Stomach smooth muscle (tissue), 2 donors: ENCODE measurements at regions not wholly inside any gene's neighbourhood (a gene's known extent, or its start where the extent isn't known, plus 50 kb on each side); places are given as distances from the start of the nearest gene placed in this dataset.

Experiments used
- H3K27ac ChIP-seq: one replicate; pipeline ENCODE4 v1.7.0; 2013; ENCODE audit warnings: mild to moderate bottlenecking, low read length, inconsistent platforms
- H3K27me3 ChIP-seq, 2 donors: one replicate each; pipeline ENCODE4 v1.7.0; 2013; ENCODE audit warnings: low read length in 2 of 2; ENCODE audit not compliant: insufficient read depth in 2 of 2, control insufficient read depth in 1 of 2
- H3K36me3 ChIP-seq, 2 donors: one replicate each; pipeline ENCODE4 v1.7.0; 2013; ENCODE audit warnings: low read length in 2 of 2; ENCODE audit not compliant: control insufficient read depth in 2 of 2, insufficient read depth in 2 of 2
- H3K4me1 ChIP-seq: one replicate; pipeline ENCODE4 v1.7.0; 2013; ENCODE audit warnings: low read length; ENCODE audit not compliant: control insufficient read depth, insufficient read depth
- H3K4me3 ChIP-seq, 2 donors: one replicate each; pipeline ENCODE4 v1.7.0; 2013; ENCODE audit warnings: low read length in 2 of 2
- H3K9ac ChIP-seq, 2 donors: one replicate each; pipeline ENCODE4 v1.7.0; 2013; ENCODE audit warnings: low read length in 2 of 2, mild to moderate bottlenecking in 1 of 2
- H3K9me3 ChIP-seq, 2 donors: one replicate each; pipeline ENCODE4 v1.7.0; 2013; ENCODE audit warnings: low read length in 2 of 2; ENCODE audit not compliant: control insufficient read depth in 2 of 2
- donor health status: healthy.
- donor health status: Pancreatic carcinoma.

- H3K27me3 ChIP-seq: no peaks in the 10 kb centered on the region
- no peaks in the 10 kb centered on the region for H3K4me1 ChIP-seq
- no peak overlapping the region for H3K4me3 ChIP-seq
- no peak overlapping the region for H3K9ac ChIP-seq
- H3K9me3 ChIP-seq: no peaks in the 10 kb centered on the region
- no peak overlapping the region for H3K27ac ChIP-seq
- H3K36me3 ChIP-seq: no peaks in the 10 kb centered on the region
Observed at GRCh38 chr2:144156736-144157640, 362.9 kb downstream of the ZEB2 start.

- no peak overlapping the region for H3K9ac ChIP-seq
- H3K9me3 ChIP-seq: no peaks in the 10 kb centered on the region
- no peaks in the 10 kb centered on the region for H3K36me3 ChIP-seq
- H3K27me3 ChIP-seq: no peaks in the 10 kb centered on the region
- H3K4me3 ChIP-seq: no peak overlapping the region
- H3K27ac ChIP-seq: no peak overlapping the region
- no peaks in the 10 kb centered on the region for H3K4me1 ChIP-seq
Observed at GRCh38 chr2:144154205-144154604, 365.7 kb downstream of the ZEB2 start.

GRCh38 chr2:144152817-144153271 is 367.1 kb downstream of the ZEB2 start:
- H3K27ac ChIP-seq: no peak overlapping the region
- no peak overlapping the region for H3K4me3 ChIP-seq
- no peak overlapping the region for H3K9ac ChIP-seq
- no peaks in the 10 kb centered on the region for H3K4me1 ChIP-seq
- no peaks in the 10 kb centered on the region for H3K9me3 ChIP-seq
- no peaks in the 10 kb centered on the region for H3K36me3 ChIP-seq
- no peaks in the 10 kb centered on the region for H3K27me3 ChIP-seq

GRCh38 chr2:144151851-144152250 is 368.1 kb downstream of the ZEB2 start:
- Histone ChIP-seq H3K4me3 (no peak overlapping the region), H3K36me3 (no peaks in the 10 kb centered on the region), H3K4me1 (no peaks in the 10 kb centered on the region), H3K27me3 (no peaks in the 10 kb centered on the region), H3K9me3 (no peaks in the 10 kb centered on the region), H3K27ac (no peak overlapping the region), H3K9ac (no peak overlapping the region)

- Histone ChIP-seq H3K4me3 (no peak overlapping the region), H3K36me3 (no peaks in the 10 kb centered on the region), H3K4me1 (no peaks in the 10 kb centered on the region), H3K27me3 (no peaks in the 10 kb centered on the region), H3K9me3 (no peaks in the 10 kb centered on the region), H3K27ac (no peak overlapping the region), H3K9ac (no peak overlapping the region)
Observed at GRCh38 chr2:144151405-144151804, 368.5 kb downstream of the ZEB2 start.

GRCh38 chr2:144147356-144147755 is 372.6 kb downstream of the ZEB2 start:
- no peak overlapping the region for H3K9ac ChIP-seq
- H3K36me3 ChIP-seq: no peaks in the 10 kb centered on the region
- no peak overlapping the region for H3K27ac ChIP-seq
- H3K4me3 ChIP-seq: no peak overlapping the region
- no peaks in the 10 kb centered on the region for H3K27me3 ChIP-seq
- H3K4me1 ChIP-seq: no peaks in the 10 kb centered on the region
- H3K9me3 ChIP-seq: no peaks in the 10 kb centered on the region

GRCh38 chr2:144146876-144147275 is 373.0 kb downstream of the ZEB2 start:
- Histone ChIP-seq H3K9me3 (no peaks in the 10 kb centered on the region), H3K27me3 (no peaks in the 10 kb centered on the region), H3K4me3 (no peak overlapping the region), H3K27ac (no peak overlapping the region), H3K36me3 (peaks cover 0 to 2% of the 10 kb centered on the region in 2 donors), H3K4me1 (no peaks in the 10 kb centered on the region), H3K9ac (no peak overlapping the region)

- no peak overlapping the region for H3K4me3 ChIP-seq
- H3K9me3 ChIP-seq: no peaks in the 10 kb centered on the region
- H3K27ac ChIP-seq: no peak overlapping the region
- H3K27me3 ChIP-seq: no peaks in the 10 kb centered on the region
- H3K36me3 ChIP-seq: peaks cover 0 to 3% of the 10 kb centered on the region in 2 donors
- H3K9ac ChIP-seq: no peak overlapping the region
- no peaks in the 10 kb centered on the region for H3K4me1 ChIP-seq
Observed at GRCh38 chr2:144146076-144146475, 373.8 kb downstream of the ZEB2 start.

- Histone ChIP-seq H3K27ac (no peak overlapping the region), H3K9me3 (no peaks in the 10 kb centered on the region), H3K27me3 (no peaks in the 10 kb centered on the region), H3K4me1 (no peaks in the 10 kb centered on the region), H3K4me3 (no peak overlapping the region), H3K9ac (no peak overlapping the region), H3K36me3 (peaks cover 0 to 3% of the 10 kb centered on the region in 2 donors)
Observed at GRCh38 chr2:144143294-144144151, 376.4 kb downstream of the ZEB2 start.

GRCh38 chr2:144140891-144141290 is 379.0 kb downstream of the ZEB2 start:
- Histone ChIP-seq H3K27me3 (no peaks in the 10 kb centered on the region), H3K36me3 (peaks cover 0 to 3% of the 10 kb centered on the region in 2 donors), H3K9me3 (no peaks in the 10 kb centered on the region), H3K4me3 (no peak overlapping the region), H3K27ac (no peak overlapping the region), H3K4me1 (no peaks in the 10 kb centered on the region), H3K9ac (no peak overlapping the region)
